ENCODE measurements at regions not wholly inside any gene's neighbourhood (a gene's known extent, or its start where the extent isn't known, plus 50 kb on each side); places are given as distances from the start of the nearest gene placed in this dataset.

DNA sequence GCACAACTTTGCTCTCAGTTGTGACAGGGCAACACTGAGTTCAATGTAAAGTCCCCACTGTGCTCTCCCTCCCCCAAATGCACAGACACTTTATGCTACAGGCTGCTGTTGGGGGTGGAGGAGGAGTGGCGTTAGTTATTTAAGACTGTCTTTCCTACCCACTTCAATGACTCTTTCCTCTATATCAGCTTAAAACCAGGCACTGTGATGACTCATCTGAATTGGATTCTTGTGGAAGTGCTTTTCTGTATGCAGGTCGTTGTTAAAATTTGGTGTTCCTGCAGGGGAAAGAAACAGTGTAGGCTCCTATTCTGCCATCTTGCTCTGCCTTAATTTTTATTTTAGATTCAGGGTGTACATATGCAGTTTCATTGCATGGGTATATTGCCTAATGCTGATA is 1157.2 kb upstream of the ADGRL3 start:
- Histone ChIP-seq H3K9me3 (ENCODE audit: control insufficient read depth, low read length) (no peaks in the 10 kb centered on the region), H3K27ac (ENCODE audit: insufficient read depth, low read depth, low read length, poor library complexity, severe bottlenecking) (no peak overlapping the region), H3K4me1 (ENCODE audit: control insufficient read depth, insufficient read depth, low read length) (no peaks in the 10 kb centered on the region), H3K4me3 (ENCODE audit: insufficient read depth, low read depth, low read length) (no peak overlapping the region), H3K36me3 (ENCODE audit: control insufficient read depth, insufficient read depth, low read length) (no peaks in the 10 kb centered on the region), H3K27me3 (ENCODE audit: control insufficient read depth, insufficient read depth, low read length, poor library complexity, severe bottlenecking) (no peaks in the 10 kb centered on the region)
- 73 to 77% methylated on average over 1 of the region's 2 CpGs for WGBS, 2 experiments

DNA sequence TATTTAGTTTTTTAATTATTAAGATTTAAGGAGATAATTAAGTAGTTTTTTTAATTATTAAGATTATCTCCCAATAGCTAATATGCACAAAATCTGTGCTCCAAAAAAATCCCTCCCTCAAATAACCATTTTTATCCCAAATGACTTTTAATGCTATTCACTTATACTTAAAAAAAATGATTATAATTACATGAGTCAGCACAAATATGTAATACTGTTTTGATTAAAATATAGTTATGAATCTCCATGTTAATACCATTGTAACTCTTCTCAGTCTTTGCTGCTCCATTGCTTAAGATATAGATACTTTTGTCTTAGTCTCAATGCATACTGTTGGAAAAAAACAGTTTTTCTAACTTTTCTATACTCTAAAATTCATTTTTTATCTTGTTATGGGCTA is 1121.1 kb upstream of the ADGRL3 start:
- H3K27ac ChIP-seq (ENCODE audit: insufficient read depth, low read depth, low read length, poor library complexity, severe bottlenecking), result no peak overlapping the region
- no peak overlapping the region for H3K4me3 ChIP-seq (ENCODE audit: insufficient read depth, low read depth, low read length)
- H3K9me3 ChIP-seq (ENCODE audit: control insufficient read depth, low read length), result no peaks in the 10 kb centered on the region
- no peaks in the 10 kb centered on the region for H3K4me1 ChIP-seq (ENCODE audit: control insufficient read depth, insufficient read depth, low read length)
- H3K27me3 ChIP-seq (ENCODE audit: control insufficient read depth, insufficient read depth, low read length, poor library complexity, severe bottlenecking), result no peaks in the 10 kb centered on the region
- H3K36me3 ChIP-seq (ENCODE audit: control insufficient read depth, insufficient read depth, low read length), result no peaks in the 10 kb centered on the region

DNA sequence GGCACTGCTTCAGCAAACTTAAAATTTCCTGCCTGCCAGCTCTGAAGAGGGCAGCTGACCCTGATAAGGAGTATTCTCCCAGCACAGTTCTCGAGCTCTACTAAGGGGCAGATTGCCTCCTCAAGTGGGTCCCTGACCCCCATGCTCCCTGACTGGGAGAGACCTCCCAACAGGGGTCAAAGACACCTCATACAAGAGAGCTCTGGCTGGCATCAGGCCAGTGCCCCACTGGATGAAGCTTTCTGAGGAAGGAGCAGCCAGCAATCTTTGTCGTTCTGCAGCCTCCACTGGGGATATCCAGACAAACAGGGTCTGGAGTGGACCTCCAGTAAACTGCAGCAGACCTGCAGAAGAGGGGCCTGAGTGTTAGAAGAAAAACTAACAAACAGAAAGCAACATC is 1118.3 kb upstream of the ADGRL3 start:
- H3K36me3 ChIP-seq (ENCODE audit: control insufficient read depth, insufficient read depth, low read length), result no peaks in the 10 kb centered on the region
- WGBS, 2 experiments, result 85 to 93% methylated on average over 2 of the region's 2 CpGs
- no peaks in the 10 kb centered on the region for H3K27me3 ChIP-seq (ENCODE audit: control insufficient read depth, insufficient read depth, low read length, poor library complexity, severe bottlenecking)
- H3K4me3 ChIP-seq (ENCODE audit: insufficient read depth, low read depth, low read length), result no peak overlapping the region
- H3K9me3 ChIP-seq (ENCODE audit: control insufficient read depth, low read length), result no peaks in the 10 kb centered on the region
- H3K27ac ChIP-seq (ENCODE audit: insufficient read depth, low read depth, low read length, poor library complexity, severe bottlenecking), result no peak overlapping the region
- H3K4me1 ChIP-seq (ENCODE audit: control insufficient read depth, insufficient read depth, low read length), result no peaks in the 10 kb centered on the region

DNA sequence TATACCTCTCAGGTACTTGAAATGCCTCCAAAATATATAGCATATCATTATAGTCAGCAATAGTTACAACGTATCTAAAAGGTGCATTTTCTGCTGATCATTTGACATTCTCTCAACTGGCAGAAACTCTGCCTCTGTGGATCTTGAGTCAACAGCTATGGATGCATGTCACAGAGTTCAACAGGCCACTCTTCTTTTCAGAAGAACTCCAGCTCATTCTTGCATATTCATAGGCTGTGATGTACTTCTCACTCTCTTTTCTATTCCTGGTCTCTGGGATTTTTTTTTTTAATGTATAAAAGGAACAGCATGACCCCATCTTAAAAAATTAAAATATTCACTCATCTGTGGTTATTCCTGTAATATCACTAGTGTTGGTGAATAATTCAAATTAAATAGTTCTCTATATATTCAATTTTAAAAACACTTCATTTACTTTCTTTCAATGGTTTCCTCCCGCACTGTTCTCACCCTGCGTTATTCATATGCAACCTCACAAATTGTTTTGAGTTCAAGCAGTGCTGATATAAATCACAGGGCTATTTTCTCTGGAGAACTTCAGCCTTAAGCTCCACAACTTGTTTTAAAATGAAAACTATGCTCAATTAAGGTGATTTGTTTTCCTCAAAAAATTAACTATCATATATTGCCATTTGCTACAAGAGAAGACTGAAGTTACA is 1111.2 kb upstream of the ADGRL3 start:
- 37 to 46% methylated on average over 3 of the region's 3 CpGs for WGBS, 2 experiments
- H3K36me3 ChIP-seq (ENCODE audit: control insufficient read depth, insufficient read depth, low read length), result no peaks in the 10 kb centered on the region
- no peak overlapping the region for H3K4me3 ChIP-seq (ENCODE audit: insufficient read depth, low read depth, low read length)
- H3K27ac ChIP-seq (ENCODE audit: insufficient read depth, low read depth, low read length, poor library complexity, severe bottlenecking), result no peak overlapping the region
- H3K9me3 ChIP-seq (ENCODE audit: control insufficient read depth, low read length), result no peaks in the 10 kb centered on the region
- H3K27me3 ChIP-seq (ENCODE audit: control insufficient read depth, insufficient read depth, low read length, poor library complexity, severe bottlenecking), result no peaks in the 10 kb centered on the region
- H3K4me1 ChIP-seq (ENCODE audit: control insufficient read depth, insufficient read depth, low read length), result peaks cover 8% of the 10 kb centered on the region

DNA sequence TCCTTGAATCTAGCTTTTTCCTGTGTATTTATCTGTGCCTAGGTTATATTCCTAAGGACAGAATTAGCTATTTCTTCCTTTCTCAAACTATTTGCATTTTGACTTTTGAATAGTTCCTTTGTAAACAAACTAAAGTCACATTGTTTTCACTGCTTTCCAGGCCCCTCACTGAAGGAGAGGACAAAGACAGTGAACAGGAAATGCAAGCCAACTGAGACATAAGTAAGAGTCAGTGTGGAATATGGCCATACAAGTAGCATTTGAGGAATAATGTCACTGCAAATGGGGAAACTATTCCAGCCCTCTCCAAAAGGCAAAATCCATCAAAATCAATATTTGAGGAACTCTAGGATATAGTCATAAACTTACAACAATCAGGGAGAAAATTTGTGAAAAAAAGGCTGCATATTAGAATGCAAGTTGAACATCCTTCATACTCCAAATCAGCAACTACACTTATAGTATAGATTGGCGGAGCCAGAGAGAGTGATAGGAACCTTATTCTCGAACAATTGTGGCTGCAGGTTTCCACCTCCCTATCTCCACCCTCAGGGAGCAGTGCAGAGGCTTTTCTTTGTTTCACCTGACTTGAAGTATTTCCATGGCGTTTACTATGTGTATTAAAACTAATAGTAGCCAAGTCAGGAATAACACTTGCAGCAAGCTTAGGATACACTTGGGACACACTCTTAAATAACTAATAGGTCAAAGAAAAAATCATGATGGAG is 1110.4 kb upstream of the ADGRL3 start:
- peaks cover 8% of the 10 kb centered on the region for H3K4me1 ChIP-seq (ENCODE audit: control insufficient read depth, insufficient read depth, low read length)
- no peak overlapping the region for H3K4me3 ChIP-seq (ENCODE audit: insufficient read depth, low read depth, low read length)
- H3K27me3 ChIP-seq (ENCODE audit: control insufficient read depth, insufficient read depth, low read length, poor library complexity, severe bottlenecking), result no peaks in the 10 kb centered on the region
- WGBS, 2 experiments, result 53 to 60% methylated on average over 2 to 3 of the region's 3 CpGs
- no peak overlapping the region for H3K27ac ChIP-seq (ENCODE audit: insufficient read depth, low read depth, low read length, poor library complexity, severe bottlenecking)
- H3K9me3 ChIP-seq (ENCODE audit: control insufficient read depth, low read length), result no peaks in the 10 kb centered on the region
- no peaks in the 10 kb centered on the region for H3K36me3 ChIP-seq (ENCODE audit: control insufficient read depth, insufficient read depth, low read length)

DNA sequence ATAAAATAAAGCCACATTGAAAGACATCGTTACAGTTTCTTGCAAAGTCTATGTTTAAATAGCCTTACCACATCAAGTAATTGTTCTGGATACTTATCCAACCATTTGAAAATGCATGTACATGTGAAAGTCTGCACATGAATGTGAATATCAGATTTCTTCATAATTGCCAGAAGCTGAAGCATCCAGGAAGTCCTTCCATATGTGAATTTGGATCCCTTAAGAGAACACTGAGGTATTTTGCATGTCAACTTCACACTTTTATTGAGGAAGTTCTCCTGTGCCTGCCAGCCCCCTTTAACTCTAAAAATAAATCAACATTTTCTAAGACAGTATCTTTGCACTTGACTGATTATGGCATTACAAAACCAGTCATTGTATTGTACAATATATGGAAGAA is 1103.5 kb upstream of the ADGRL3 start:
- WGBS, 2 experiments, result 0% methylated on average over 1 of the region's 1 CpG; no CpG with 5 or more reads in 1 of the 2 experiments
- H3K4me1 ChIP-seq (ENCODE audit: control insufficient read depth, insufficient read depth, low read length), result no peaks in the 10 kb centered on the region
- no peaks in the 10 kb centered on the region for H3K36me3 ChIP-seq (ENCODE audit: control insufficient read depth, insufficient read depth, low read length)
- H3K27me3 ChIP-seq (ENCODE audit: control insufficient read depth, insufficient read depth, low read length, poor library complexity, severe bottlenecking), result no peaks in the 10 kb centered on the region
- no peak overlapping the region for H3K4me3 ChIP-seq (ENCODE audit: insufficient read depth, low read depth, low read length)
- H3K9me3 ChIP-seq (ENCODE audit: control insufficient read depth, low read length), result no peaks in the 10 kb centered on the region
- no peak overlapping the region for H3K27ac ChIP-seq (ENCODE audit: insufficient read depth, low read depth, low read length, poor library complexity, severe bottlenecking)

DNA sequence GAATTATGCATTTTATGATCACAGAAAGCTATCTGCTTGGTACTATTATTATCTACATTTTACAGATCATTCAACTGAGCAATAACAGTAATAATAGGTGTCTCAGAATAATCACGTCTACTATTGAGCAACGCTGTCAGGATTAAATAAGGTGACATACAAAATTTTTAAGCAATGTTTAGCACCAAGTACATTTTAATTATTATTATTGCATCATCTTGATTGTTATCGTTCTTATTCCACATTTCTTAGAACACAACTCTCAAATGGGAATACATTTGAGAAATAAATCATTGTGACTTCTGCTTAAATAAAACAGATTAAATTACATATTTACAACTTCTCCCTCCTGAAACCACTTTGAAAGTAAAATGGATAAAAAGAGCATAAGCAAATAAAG is 1083.5 kb upstream of the ADGRL3 start:
- no peaks in the 10 kb centered on the region for H3K36me3 ChIP-seq (ENCODE audit: control insufficient read depth, insufficient read depth, low read length)
- no peaks in the 10 kb centered on the region for H3K4me1 ChIP-seq (ENCODE audit: control insufficient read depth, insufficient read depth, low read length)
- H3K4me3 ChIP-seq (ENCODE audit: insufficient read depth, low read depth, low read length), result no peak overlapping the region
- WGBS, 2 experiments, result 94 to 100% methylated on average over 2 of the region's 3 CpGs
- no peaks in the 10 kb centered on the region for H3K9me3 ChIP-seq (ENCODE audit: control insufficient read depth, low read length)
- no peaks in the 10 kb centered on the region for H3K27me3 ChIP-seq (ENCODE audit: control insufficient read depth, insufficient read depth, low read length, poor library complexity, severe bottlenecking)
- no peak overlapping the region for H3K27ac ChIP-seq (ENCODE audit: insufficient read depth, low read depth, low read length, poor library complexity, severe bottlenecking)

DNA sequence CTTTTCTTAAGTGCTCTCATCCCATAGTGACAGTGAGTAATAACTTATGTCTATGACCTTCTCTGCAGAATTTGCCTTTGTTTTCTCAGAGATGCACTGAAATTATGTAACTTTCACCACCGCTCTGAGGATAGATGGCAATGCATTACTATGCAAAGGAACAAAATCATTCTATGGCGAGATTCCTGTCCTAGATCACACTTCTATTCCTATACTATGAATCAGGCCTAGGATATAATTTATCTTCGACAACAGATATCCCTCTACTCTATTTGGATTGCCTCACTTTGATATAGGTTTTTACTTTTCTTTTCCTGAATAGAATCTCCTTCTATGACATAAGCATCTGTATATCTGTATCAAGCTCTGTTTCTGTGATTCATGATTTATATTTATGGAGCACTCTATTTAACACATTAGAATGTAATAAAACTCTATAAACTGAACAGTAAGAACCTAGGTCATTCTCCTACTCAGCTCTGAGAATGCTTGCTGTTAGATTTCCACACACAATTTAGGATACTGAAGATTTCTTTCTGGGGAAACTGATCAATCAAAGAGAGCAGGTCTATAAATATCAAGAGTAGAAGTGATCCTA is 1082.3 kb upstream of the ADGRL3 start:
- no peak overlapping the region for H3K27ac ChIP-seq (ENCODE audit: insufficient read depth, low read depth, low read length, poor library complexity, severe bottlenecking)
- H3K27me3 ChIP-seq (ENCODE audit: control insufficient read depth, insufficient read depth, low read length, poor library complexity, severe bottlenecking), result no peaks in the 10 kb centered on the region
- H3K36me3 ChIP-seq (ENCODE audit: control insufficient read depth, insufficient read depth, low read length), result no peaks in the 10 kb centered on the region
- 95 to 97% methylated on average over 3 of the region's 3 CpGs for WGBS, 2 experiments
- H3K9me3 ChIP-seq (ENCODE audit: control insufficient read depth, low read length), result no peaks in the 10 kb centered on the region
- no peak overlapping the region for H3K4me3 ChIP-seq (ENCODE audit: insufficient read depth, low read depth, low read length)
- no peaks in the 10 kb centered on the region for H3K4me1 ChIP-seq (ENCODE audit: control insufficient read depth, insufficient read depth, low read length)

DNA sequence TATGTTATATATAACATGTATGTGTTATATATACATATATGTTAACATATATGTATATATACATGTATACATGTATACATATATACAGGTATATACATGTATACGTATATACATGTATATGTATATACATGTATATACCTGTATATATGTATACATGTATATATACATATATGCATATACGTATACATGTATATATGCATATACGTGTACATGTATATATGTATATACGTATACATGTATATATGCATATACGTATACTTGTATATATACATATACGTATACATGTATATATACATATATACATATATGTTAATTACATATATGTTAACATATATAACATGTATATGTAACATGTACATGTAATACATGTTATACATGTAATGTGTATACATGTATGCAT is 1077.3 kb upstream of the ADGRL3 start:
- Histone ChIP-seq H3K27ac (ENCODE audit: insufficient read depth, low read depth, low read length, poor library complexity, severe bottlenecking) (no peak overlapping the region), H3K27me3 (ENCODE audit: control insufficient read depth, insufficient read depth, low read length, poor library complexity, severe bottlenecking) (no peaks in the 10 kb centered on the region), H3K4me1 (ENCODE audit: control insufficient read depth, insufficient read depth, low read length) (no peaks in the 10 kb centered on the region), H3K36me3 (ENCODE audit: control insufficient read depth, insufficient read depth, low read length) (no peaks in the 10 kb centered on the region), H3K4me3 (ENCODE audit: insufficient read depth, low read depth, low read length) (no peak overlapping the region), H3K9me3 (ENCODE audit: control insufficient read depth, low read length) (no peaks in the 10 kb centered on the region)
- no CpG with 5 or more reads among the region's 6 CpGs for WGBS, 2 experiments

DNA sequence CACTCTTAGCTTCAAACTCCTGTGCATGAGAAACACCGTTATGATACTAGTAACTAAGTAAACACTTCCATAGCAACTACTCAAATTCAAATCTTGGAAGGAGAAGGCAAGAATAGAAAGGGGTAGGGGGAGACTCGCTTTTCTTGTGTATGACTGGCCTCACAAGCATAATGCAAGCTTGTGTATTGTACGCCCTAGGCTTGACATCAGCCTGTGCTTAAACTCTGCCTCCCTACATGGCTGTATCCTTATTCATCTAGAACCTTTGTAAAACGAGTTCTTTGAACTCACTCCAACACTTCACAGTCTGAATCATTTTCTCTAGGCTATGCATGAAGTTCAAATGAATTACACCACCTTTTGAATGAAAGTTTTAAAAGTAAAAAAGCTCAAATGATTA is 1071.2 kb upstream of the ADGRL3 start:
- H3K27me3 ChIP-seq (ENCODE audit: control insufficient read depth, insufficient read depth, low read length, poor library complexity, severe bottlenecking), result no peaks in the 10 kb centered on the region
- 81 to 88% methylated on average over 3 to 4 of the region's 4 CpGs for WGBS, 2 experiments
- H3K36me3 ChIP-seq (ENCODE audit: control insufficient read depth, insufficient read depth, low read length), result no peaks in the 10 kb centered on the region
- H3K9me3 ChIP-seq (ENCODE audit: control insufficient read depth, low read length), result no peaks in the 10 kb centered on the region
- H3K4me1 ChIP-seq (ENCODE audit: control insufficient read depth, insufficient read depth, low read length), result no peaks in the 10 kb centered on the region
- no peak overlapping the region for H3K4me3 ChIP-seq (ENCODE audit: insufficient read depth, low read depth, low read length)
- no peak overlapping the region for H3K27ac ChIP-seq (ENCODE audit: insufficient read depth, low read depth, low read length, poor library complexity, severe bottlenecking)

Data from ectodermal cell (in vitro differentiated cells).